ENCODE measurements at regions not wholly inside any gene's neighbourhood (a gene's known extent, or its start where the extent isn't known, plus 50 kb on each side); places are given as distances from the start of the nearest gene placed in this dataset.

- TF ChIP-seq CTCF (conservative IDR thresholded peaks at IDR 0.05; ENCODE audit: low read length), result no peak
- TF ChIP-seq EZH2phosphoT487 (IDR thresholded peaks at IDR 0.05; ENCODE audit: borderline replicate concordance, low read depth, low read length), result no peak
These were observed 254.3 kb upstream of the TNP1 start for GRCh38 chr2:217114117-217114516.
